DMS53 treated with DMSO at 0.1 percent for 48 hours (cell line): ENCODE measurements at regions not wholly inside any gene's neighbourhood (a gene's known extent, or its start where the extent isn't known, plus 50 kb on each side); places are given as distances from the start of the nearest gene placed in this dataset.
"Not testable (repeated sequence)": the region's sequence is repeated elsewhere in the genome, so short reads cannot be mapped to it uniquely, and the experiment has no call there.

Experiments used
- DNase-seq: peaks from one replicate; lab custom pipeline; 2025; ENCODE audit not compliant: unreplicated experiment; lab: John Stamatoyannopoulos, UW

DNA sequence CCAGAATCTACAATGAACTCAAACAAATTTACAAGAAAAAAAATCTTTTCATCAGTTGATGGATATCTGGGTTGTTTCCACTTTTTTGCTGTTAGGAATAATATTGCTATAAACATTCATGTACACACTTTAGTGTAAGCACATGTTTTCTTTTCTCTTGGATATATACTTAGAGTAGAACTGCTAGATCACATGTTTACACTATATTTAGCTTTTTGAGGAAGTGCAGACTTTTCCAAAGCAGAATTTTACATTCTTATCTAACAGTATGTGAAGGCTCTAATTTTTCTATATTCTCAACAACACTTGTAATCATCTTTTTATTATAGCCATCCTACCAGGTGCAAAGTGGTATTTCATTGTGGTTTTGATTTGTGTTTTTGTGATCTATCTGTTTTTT, 103.6 kb upstream of the RMP24 start:
- DNase-seq, result no peak

- DNase-seq, result no peak
Measured at GRCh38 chr18:35871337-35871736, 101.1 kb upstream of the RMP24 start.

DNA sequence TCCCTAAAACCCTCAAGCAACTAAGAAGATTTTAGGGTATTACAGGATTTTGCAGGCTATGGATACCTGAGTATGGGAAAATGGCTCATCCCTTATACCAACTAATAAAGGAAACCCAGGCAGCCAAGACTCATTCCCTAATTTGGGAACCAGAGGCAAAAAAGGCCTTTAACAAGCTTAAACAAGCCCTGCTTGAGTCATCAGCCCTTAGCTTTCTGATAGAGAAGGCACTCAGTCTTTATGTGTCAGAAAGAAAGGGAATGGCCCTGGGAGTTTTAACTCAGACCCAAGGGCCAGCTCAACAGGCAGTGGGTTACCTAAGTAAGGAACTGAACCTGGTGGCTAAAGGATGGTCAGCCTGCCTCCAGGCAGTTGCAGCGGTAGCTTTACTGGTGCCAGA, 96.9 kb upstream of the RMP24 start:
- DNase-seq, result no peak

DNA sequence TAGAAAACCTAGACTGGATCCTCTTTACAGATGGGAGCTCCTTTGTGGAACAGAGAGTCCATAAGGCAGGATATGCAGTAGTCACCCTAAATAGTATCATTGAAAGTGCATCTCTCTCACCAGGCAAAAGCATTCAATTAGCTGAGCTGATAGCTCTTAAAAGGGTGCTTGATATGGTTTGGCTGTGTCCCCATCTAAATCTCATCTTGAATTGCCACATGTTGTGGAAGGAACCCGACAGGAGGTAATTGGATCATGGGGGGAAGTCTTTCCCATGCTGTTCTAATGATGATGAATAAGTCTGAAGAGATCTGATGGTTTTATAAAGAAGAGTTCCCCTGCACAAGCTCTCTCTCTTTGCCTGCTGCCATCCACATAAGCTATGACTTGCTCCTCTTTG, 96.2 kb upstream of the RMP24 start:
- DNase-seq, result no peak

GRCh38 chr18:35880788-35881455, 91.6 kb upstream of the RMP24 start:
- DNase-seq, result no peak

DNA sequence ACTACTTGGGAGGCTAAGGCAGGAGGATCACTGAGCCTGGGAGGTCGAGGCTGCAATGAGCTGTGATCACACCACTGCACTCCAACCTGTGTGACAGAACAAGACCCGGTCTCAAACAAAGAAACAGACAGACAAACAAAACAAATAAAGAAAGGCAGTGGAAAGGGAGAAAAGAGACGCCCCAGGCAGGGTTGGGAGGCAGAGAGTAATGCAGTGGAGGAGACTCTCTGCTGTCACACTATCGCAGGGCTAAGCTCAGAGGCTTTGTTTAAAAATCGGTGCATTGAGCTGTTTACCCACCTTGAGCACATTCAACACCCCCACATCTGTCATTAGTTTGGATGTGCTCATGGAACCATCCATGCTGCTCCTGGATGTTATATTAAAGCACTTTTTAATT, 84.2 kb upstream of the RMP24 start:
- DNase-seq, result no peak

- DNase-seq, result no peak
Measured at GRCh38 chr18:35889677-35890076, 82.8 kb upstream of the RMP24 start.

DNA sequence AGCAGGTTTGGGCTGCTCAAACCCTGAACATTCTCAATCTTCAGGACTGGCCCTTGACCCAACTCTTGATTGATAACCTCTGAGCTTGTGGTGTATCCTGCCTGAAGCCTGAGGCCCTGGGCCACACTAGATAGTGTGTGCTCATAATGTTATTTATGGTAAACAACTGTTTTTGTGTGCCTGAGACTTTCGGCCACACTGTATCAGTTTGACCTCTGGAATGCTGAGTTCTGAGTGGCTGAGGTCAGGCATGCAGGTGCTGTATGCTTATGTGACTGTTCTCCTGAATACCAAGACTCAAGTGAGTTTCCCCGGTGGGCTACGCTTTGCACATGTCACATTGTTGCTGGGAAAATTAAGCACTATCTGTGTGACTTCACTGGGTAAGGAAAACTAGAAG, 82.2 kb upstream of the RMP24 start:
- no peak for DNase-seq

- DNase-seq, result no peak
Measured at GRCh38 chr18:35892118-35892517, 80.4 kb upstream of the RMP24 start.

DNA sequence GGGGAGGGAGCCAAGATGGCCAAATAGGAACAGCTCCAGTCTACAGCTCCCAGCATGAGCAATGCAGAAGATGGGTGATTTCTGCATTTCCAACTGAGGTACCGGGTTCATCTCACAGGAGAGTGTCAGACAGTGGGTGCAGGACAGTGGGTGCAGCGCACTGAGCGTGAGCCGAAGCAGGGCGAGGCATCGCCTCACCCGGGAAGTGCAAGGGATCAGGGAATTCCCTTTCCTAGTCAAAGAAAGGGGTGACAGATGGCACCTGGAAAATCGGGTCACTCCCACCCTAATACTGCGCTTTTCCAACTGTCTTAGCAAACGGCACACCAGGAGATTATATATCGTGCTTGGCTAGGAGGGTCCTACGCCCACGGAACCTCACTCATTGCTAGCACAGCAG, 75.0 kb upstream of the RMP24 start:
- not testable (repeated sequence) for DNase-seq

DNA sequence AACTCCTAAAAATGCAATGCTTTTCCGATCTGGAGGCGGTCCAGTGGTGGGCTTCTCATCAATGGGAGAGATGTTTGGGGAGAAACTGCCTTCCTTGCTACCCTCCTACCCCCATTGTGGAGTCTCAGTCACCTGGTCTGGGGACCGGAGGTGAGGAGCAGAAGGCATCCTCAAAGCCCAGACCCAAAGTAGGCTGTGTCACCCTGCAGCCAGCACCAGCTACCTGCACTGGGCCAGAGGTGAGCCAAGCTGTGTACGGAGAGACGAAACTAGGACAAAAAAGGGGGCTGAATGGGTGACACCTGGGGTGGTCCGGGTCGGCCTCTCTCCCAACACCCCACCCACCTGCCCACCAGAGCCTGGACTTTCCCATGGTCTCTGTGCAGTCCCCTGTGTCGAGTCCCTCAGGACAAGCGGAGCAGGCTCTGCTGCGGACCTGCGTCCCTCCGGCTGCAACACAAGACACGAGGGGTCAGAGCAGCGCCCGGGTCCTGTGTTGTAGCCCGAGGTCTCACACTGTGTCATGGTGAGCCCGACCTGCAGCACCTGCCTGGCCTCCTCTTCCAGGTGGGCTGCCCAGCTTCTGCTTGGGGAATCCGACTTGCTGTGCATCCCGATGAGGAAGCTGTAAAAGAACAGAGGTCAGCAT, 68.0 kb upstream of the RMP24 start:
- DNase-seq, result no peak

GRCh38 chr18:35905436-35905835, 67.0 kb upstream of the RMP24 start:
- no peak for DNase-seq

- DNase-seq, result not testable (repeated sequence)
Measured at GRCh38 chr18:35906291-35906690, 66.2 kb upstream of the RMP24 start.

GRCh38 chr18:35910327-35910726, 62.2 kb upstream of the RMP24 start:
- no peak for DNase-seq

GRCh38 chr18:35912332-35912731, 60.1 kb upstream of the RMP24 start:
- DNase-seq, result no peak

DNA sequence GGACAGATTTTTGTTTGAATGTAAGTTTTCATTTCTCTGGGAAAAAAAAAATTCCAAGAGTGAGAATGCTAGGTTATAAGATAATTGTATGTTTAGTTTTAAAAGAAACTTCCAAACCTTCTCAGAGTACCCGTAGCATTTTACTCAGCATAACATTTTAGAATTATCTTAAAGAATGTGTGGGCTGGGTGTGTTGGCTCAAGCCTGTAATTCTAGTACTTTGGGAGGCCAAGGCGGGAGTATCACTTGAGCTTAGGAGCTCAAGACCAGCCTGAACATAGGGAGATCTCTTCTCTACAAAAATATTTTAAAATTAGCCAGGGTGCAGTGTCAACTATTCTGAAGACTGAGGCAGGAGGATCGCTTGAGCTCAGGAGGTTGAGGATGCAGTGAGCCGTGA, 57.4 kb upstream of the RMP24 start:
- DNase-seq, result no peak

- peak; percentile 40 for DNase-seq
Measured at GRCh38 chr18:35917043-35917442, 55.4 kb upstream of the RMP24 start.

- DNase-seq, result no peak
Measured at GRCh38 chr18:35918564-35918963, 53.9 kb upstream of the RMP24 start.

DNA sequence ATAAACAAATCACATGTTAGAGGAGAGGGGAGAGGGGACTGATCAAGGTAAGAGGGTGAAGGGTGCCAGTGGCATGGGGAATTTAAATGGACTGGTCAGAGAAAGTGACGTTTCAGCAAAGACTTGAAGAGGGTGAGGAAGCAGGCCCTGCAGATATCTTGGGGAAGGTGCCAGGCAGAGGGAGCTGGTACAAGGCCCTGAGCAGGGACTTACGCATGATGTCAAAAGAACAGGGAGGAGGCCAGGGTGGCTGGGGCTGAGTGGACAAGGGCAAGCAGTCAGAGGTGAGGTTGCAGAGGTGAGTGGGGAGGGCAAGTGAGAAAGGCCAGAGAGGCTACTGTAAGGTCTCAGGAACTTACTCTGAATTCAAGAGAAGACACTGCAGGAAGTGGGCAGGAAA, 53.3 kb upstream of the RMP24 start:
- no peak for DNase-seq

GRCh38 chr18:35920623-35921022, 51.9 kb upstream of the RMP24 start:
- no peak for DNase-seq
